Gastrocnemius medialis (tissue), 4 donors: ENCODE measurements at regions not wholly inside any gene's neighbourhood (a gene's known extent, or its start where the extent isn't known, plus 50 kb on each side); places are given as distances from the start of the nearest gene placed in this dataset.

Experiments used
- CTCF ChIP-seq, 5 experiments: fragments of 450-650 bp in 3 of 5; fragments of 200-600 bp in 2 of 5; sonication (generic) in 2 of 5; IDR thresholded peaks in 4 of 5; conservative IDR thresholded peaks in 1 of 5; 1 replicate in 4 of 5; 2 replicates in 1 of 5; pipeline ENCODE4 v1.5.1; 2016 to 2019; ENCODE audit warnings: antibody characterized with exemption in 5 of 5, mild to moderate bottlenecking in 3 of 5, moderate library complexity in 3 of 5
- POLR2A ChIP-seq, 2 donors: fragments of 450-650 bp; IDR thresholded peaks; one replicate each; pipeline ENCODE4 v1.6.1; 2017; ENCODE audit warnings: antibody characterized with exemption in 2 of 2, mild to moderate bottlenecking in 2 of 2, moderate library complexity in 2 of 2

- no peak for TF ChIP-seq POLR2A (IDR thresholded peaks at IDR 0.05)
- TF ChIP-seq CTCF (IDR thresholded peaks at IDR 0.05 in 4 of 5, conservative IDR thresholded peaks at IDR 0.05 in 1 of 5) = no peak
Measured at GRCh38 chr12:85688837-85689236, 147.4 kb downstream of the RASSF9 start.
